GM12878 (cell line): ENCODE measurements at regions not wholly inside any gene's neighbourhood (a gene's known extent, or its start where the extent isn't known, plus 50 kb on each side); places are given as distances from the start of the nearest gene placed in this dataset.

ENCODE experiments used
- ATAC-seq: fragments of 200-7000 bp; cut with Tn5 transposase; 3 replicates; pipeline ENCODE4 v1.9.1; 2020; ENCODE audit warnings: mild to moderate bottlenecking, moderate library complexity
- BruUV-seq: library from RNA; stranded (reverse); fragments of 400-500 nt; replicated peaks from 2 replicates; lab custom pipeline; 2021; lab: Mats Ljungman, UMichigan
- CTCF ChIA-PET: fragments of 300-600 bp; sonication (Branson Sonifier 250); formaldehyde crosslinking; extraction: SDS; loops from one replicate; lab custom pipeline; 2021; ENCODE audit warnings: inconsistent platforms; lab: Yijun Ruan, JAX
- POLR2A ChIA-PET: fragments of 350-600 bp; formaldehyde crosslinking; extraction: SDS; loops from one replicate; lab custom pipeline; 2021; ENCODE audit warnings: inconsistent platforms; lab: Charles Lee
- RAD21 ChIA-PET: fragments of 300-600 bp; sonication (Branson Sonifier 250); formaldehyde crosslinking; loops from one replicate; lab custom pipeline; 2023; ENCODE audit warnings: antibody characterized with exemption; ENCODE audit not compliant: unreplicated experiment; lab: Charles Lee
- SMC1A ChIA-PET: fragments of 300-600 bp; sonication (Branson Sonifier 250); formaldehyde crosslinking; loops from one replicate; lab custom pipeline; 2023; ENCODE audit not compliant: unreplicated experiment, uncharacterized antibody; lab: Charles Lee
- DNase-seq: peaks from one replicate; pipeline ENCODE4 v3.0.0-alpha.2; 2011; ENCODE audit warnings: low read depth, low spot score
- FAIRE-seq: peaks from 3 replicates; lab custom pipeline; 2011; peaks lifted over from hg19 to GRCh38; lab: Jason Lieb, UNC
- H2AFZ ChIP-seq: 2 replicates; pipeline ENCODE4 v1.6.0; 2011; ENCODE audit warnings: low read depth, low read length, control low read depth; ENCODE audit not compliant: control insufficient read depth
- H3K27ac ChIP-seq: 2 replicates; pipeline ENCODE4 v1.5.1; 2011; ENCODE audit warnings: control low read depth; ENCODE audit not compliant: control insufficient read depth, insufficient read depth
- H3K27me3 ChIP-seq, 2 experiments: replicated peaks in 1 of 2; 2 replicates each; pipeline versions ENCODE4 v1.6.0 to v1.6.1; 2011; ENCODE audit warnings: low read length in 1 of 2; ENCODE audit not compliant: control insufficient read depth in 2 of 2, insufficient read depth in 2 of 2
- H3K36me3 ChIP-seq, 2 experiments: 2 replicates each; pipeline ENCODE4 v1.5.1; 2011; ENCODE audit warnings: low read length in 1 of 2; ENCODE audit not compliant: control insufficient read depth in 2 of 2, insufficient read depth in 2 of 2
- H3K4me1 ChIP-seq: 2 replicates; pipeline ENCODE4 v1.6.1; 2011; ENCODE audit warnings: mild to moderate bottlenecking, low read length, moderate library complexity, mixed read lengths; ENCODE audit not compliant: control insufficient read depth, insufficient read depth
- H3K4me2 ChIP-seq: 2 replicates; pipeline ENCODE4 v1.6.0; 2011; ENCODE audit warnings: control low read depth; ENCODE audit not compliant: control insufficient read depth, insufficient read depth
- H3K4me3 ChIP-seq: fragments of 200-600 bp; sonication (generic); 2 replicates; pipeline ENCODE4 v1.5.1; 2016
- H3K79me2 ChIP-seq: 2 replicates; pipeline ENCODE4 v1.6.0; 2011; ENCODE audit warnings: low read length; ENCODE audit not compliant: control insufficient read depth, insufficient read depth
- H3K9ac ChIP-seq: 2 replicates; pipeline ENCODE4 v1.8.0; 2011; ENCODE audit warnings: low read length, control low read depth, mixed read lengths; ENCODE audit not compliant: control insufficient read depth, insufficient read depth
- H3K9me3 ChIP-seq: replicated peaks from 3 replicates; pipeline ENCODE4 v1.5.1; 2011; ENCODE audit warnings: mild to moderate bottlenecking, low read length; ENCODE audit not compliant: control insufficient read depth, insufficient read depth
- H4K20me1 ChIP-seq: 2 replicates; pipeline ENCODE4 v1.6.0; 2011; ENCODE audit not compliant: control insufficient read depth, insufficient read depth
- ATF2 ChIP-seq: IDR thresholded peaks from 2 replicates; pipeline ENCODE4 v1.6.1; 2012; ENCODE audit warnings: low read length, inconsistent platforms
- BCL11A ChIP-seq: IDR thresholded peaks from 2 replicates; pipeline ENCODE4 v1.6.1; 2011; ENCODE audit warnings: low read depth, low read length
- BCL3 ChIP-seq: IDR thresholded peaks from 2 replicates; pipeline ENCODE4 v1.6.1; 2011; ENCODE audit warnings: borderline replicate concordance, low read depth, mild to moderate bottlenecking, moderate library complexity, low read length; ENCODE audit not compliant: insufficient read depth, poor library complexity, severe bottlenecking
- CHD4 ChIP-seq: fragments of 200-600 bp; sonication (generic); IDR thresholded peaks from 2 replicates; pipeline ENCODE4 v1.6.1; 2016; ENCODE audit warnings: mild to moderate bottlenecking
- CTCF ChIP-seq, 3 experiments: IDR thresholded peaks in 2 of 3; conservative IDR thresholded peaks in 1 of 3; 2 replicates each; pipeline ENCODE4 v1.5.1; 2011; ENCODE audit warnings: low read depth in 3 of 3, low read length in 3 of 3, mild to moderate bottlenecking in 3 of 3, control low read depth in 2 of 3, moderate library complexity in 2 of 3, inconsistent platforms in 1 of 3, mixed read lengths in 1 of 3; ENCODE audit not compliant: control insufficient read depth in 2 of 3, insufficient read depth in 1 of 3; ENCODE audit errors: extremely low read depth in 1 of 3
- E4F1 ChIP-seq: fragments of 450-650 bp; IDR thresholded peaks from 2 replicates; pipeline ENCODE4 v1.6.1; 2018; ENCODE audit warnings: borderline replicate concordance, mild to moderate bottlenecking; ENCODE audit not compliant: partially characterized antibody
- JUND ChIP-seq: IDR thresholded peaks from 2 replicates; pipeline ENCODE4 v1.6.1; 2012; ENCODE audit warnings: low read depth, mild to moderate bottlenecking, low read length, improper control_type of control experiment, moderate library complexity
- KAT2A ChIP-seq: conservative IDR thresholded peaks from 2 replicates; pipeline ENCODE4 v1.6.1; 2011; ENCODE audit warnings: low read depth, low read length; ENCODE audit not compliant: control insufficient read depth
- MTA2 ChIP-seq: fragments of 450-650 bp; IDR thresholded peaks from 2 replicates; pipeline ENCODE4 v1.6.1; 2016; ENCODE audit warnings: low read depth, mild to moderate bottlenecking, moderate library complexity
- MTA3 ChIP-seq: IDR thresholded peaks from 2 replicates; pipeline ENCODE4 v1.6.1; 2012; ENCODE audit warnings: low read length, inconsistent platforms, borderline replicate concordance
- MYC ChIP-seq: IDR thresholded peaks from 2 replicates; pipeline ENCODE4 v1.6.1; 2011; ENCODE audit warnings: mild to moderate bottlenecking, low read length, moderate library complexity, inconsistent platforms; ENCODE audit not compliant: insufficient read depth, insufficient replicate concordance, insufficient read length, severe bottlenecking
- NR2C2 ChIP-seq: IDR thresholded peaks from 2 replicates; pipeline ENCODE4 v1.6.1; 2011; ENCODE audit warnings: borderline replicate concordance, low read depth; ENCODE audit not compliant: control insufficient read depth, insufficient read length
- POLR2A ChIP-seq: IDR thresholded peaks from 2 replicates; pipeline ENCODE4 v1.6.1; 2011; ENCODE audit warnings: low read depth, mild to moderate bottlenecking, low read length
- RAD51 ChIP-seq: fragments of 450-650 bp; IDR thresholded peaks from 2 replicates; pipeline ENCODE4 v1.6.1; 2016; ENCODE audit warnings: moderate library complexity, mild to moderate bottlenecking, inconsistent platforms
- RB1 ChIP-seq: fragments of 450-650 bp; formaldehyde crosslinking; IDR thresholded peaks from 2 replicates; pipeline ENCODE4 v1.6.1; 2017; ENCODE audit warnings: mild to moderate bottlenecking, borderline replicate concordance
- SUZ12 ChIP-seq: fragments of 200-600 bp; sonication (generic); IDR thresholded peaks from one replicate; pipeline ENCODE4 v1.6.1; 2018; ENCODE audit warnings: antibody characterized with exemption, mild to moderate bottlenecking; ENCODE audit not compliant: unreplicated experiment
- TCF7 ChIP-seq: IDR thresholded peaks from 2 replicates; pipeline ENCODE4 v1.6.1; 2014; ENCODE audit warnings: antibody characterized with exemption, borderline replicate concordance
- WGBS: methylation state at CpG from one replicate; pipeline ENCODE4 v1.1.6; 2016; ENCODE audit warnings: low lambda C conversion rate; ENCODE audit not compliant: insufficient replicate concordance, insufficient coverage; ENCODE audit errors: missing lambda C conversion rate; 5-methylcytosine and 5-hydroxymethylcytosine counted together
- in situ Hi-C: fragments of 300-500 bp; cut with MboI; formaldehyde crosslinking; loops from 9 replicates; pipeline ENCODE4 v1.14.3; 2018; ENCODE audit warnings: mixed read lengths
- intact Hi-C: fragments of 100-400 bp; cut with micrococcal nuclease; formaldehyde crosslinking; loops from one replicate; pipeline ENCODE4 v1.14.2; 2022; ENCODE audit not compliant: unreplicated experiment

- 50% methylated on average over 8 of the region's 8 CpGs for WGBS
- in situ Hi-C loops (no loop called here), intact Hi-C loops (no loop called here)
- CTCF ChIA-PET = interaction anchor here (0.8 kb wide), 1 partner anchor 26 kb away, joined by 3 read pairs; no protein-coding TSS in a partner anchor
- ATAC-seq = no peak
- RAD21 ChIA-PET = no interaction called here
- Histone ChIP-seq H3K79me2 (no peaks in the 10 kb centered on the region), H3K36me3 (no peaks in the 10 kb centered on the region), H3K4me3 (no peak overlapping the region), H3K27ac (no peak overlapping the region), H3K27me3 (no peaks in the 10 kb centered on the region; a peak in 1 of 4 replicates), H3K4me2 (no peak overlapping the region), H3K9ac (no peak overlapping the region), H4K20me1 (no peaks in the 10 kb centered on the region), H2AFZ (no peak overlapping the region), H3K4me1 (no peaks in the 10 kb centered on the region), H3K9me3 (no peaks in the 10 kb centered on the region)
- BruUV-seq = no TSS peak
- no peak for FAIRE-seq
- no peak for DNase-seq
- SMC1A ChIA-PET = no interaction called here
- POLR2A ChIA-PET = no interaction called here
- TF ChIP-seq RB1 (no peak), RAD51 (no peak), POLR2A (no peak), CTCF (IDR thresholded peaks at IDR 0.05 in 2 of 3, conservative IDR thresholded peaks at IDR 0.05 in 1 of 3; ENCODE audit: control insufficient read depth in 2 of 3, extremely low read depth in 1 of 3, insufficient read depth in 1 of 3, low read depth in 3 of 3, low read length in 3 of 3) (no peak), NR2C2 (no peak), BCL3 (no peak), KAT2A (no peak), MTA2 (no peak), TCF7 (no peak), JUND (no peak), SUZ12 (no peak), MYC (no peak), E4F1 (no peak), ATF2 (no peak), CHD4 (no peak), BCL11A (no peak), MTA3 (no peak)
These were observed 301.9 kb upstream of the OBI1 start for GRCh38 chr13:78960881-78961280.
